GM12891 (cell line): ENCODE measurements at regions not wholly inside any gene's neighbourhood (a gene's known extent, or its start where the extent isn't known, plus 50 kb on each side); places are given as distances from the start of the nearest gene placed in this dataset.

ENCODE experiments used
- PAX5 ChIP-seq: IDR thresholded peaks from 2 replicates; pipeline ENCODE4 v1.6.1; 2011; ENCODE audit warnings: low read length, moderate library complexity, mild to moderate bottlenecking; ENCODE audit not compliant: insufficient read depth, severe bottlenecking
- POLR2A ChIP-seq: IDR thresholded peaks from 2 replicates; pipeline ENCODE4 v1.6.1; 2011; ENCODE audit warnings: low read depth, low read length, control low read depth
- POLR2AphosphoS5 ChIP-seq: IDR thresholded peaks from 2 replicates; pipeline ENCODE4 v1.6.1; 2011; ENCODE audit warnings: low read depth, low read length, control low read depth
- POU2F2 ChIP-seq: IDR thresholded peaks from 2 replicates; pipeline ENCODE4 v1.6.1; 2011; ENCODE audit warnings: low read depth, mild to moderate bottlenecking, control low read depth, low read length, moderate library complexity
- SPI1 ChIP-seq: IDR thresholded peaks from 2 replicates; pipeline ENCODE4 v1.6.1; 2011; ENCODE audit warnings: low read depth, low read length, control low read depth
- TAF1 ChIP-seq: IDR thresholded peaks from 2 replicates; pipeline ENCODE4 v1.6.1; 2011; ENCODE audit warnings: low read depth, low read length, control low read depth

- TF ChIP-seq POLR2AphosphoS5 (no peak), POLR2A (no peak), PAX5 (no peak), POU2F2 (no peak), SPI1 (no peak), TAF1 (no peak)
These were observed 248.8 kb downstream of the HS3ST3A1 start for GRCh38 chr17:13352747-13353415.
